Stomach (tissue), 4 donors: ENCODE measurements at regions not wholly inside any gene's neighbourhood (a gene's known extent, or its start where the extent isn't known, plus 50 kb on each side); places are given as distances from the start of the nearest gene placed in this dataset.

ENCODE experiments used
- EP300 ChIP-seq: sonication (generic); formaldehyde crosslinking; IDR thresholded peaks from one replicate; pipeline ENCODE4 v1.6.1; 2017; ENCODE audit warnings: antibody characterized with exemption
- POLR2A ChIP-seq, 4 donors: fragments of 450-650 bp; IDR thresholded peaks; one replicate each; pipeline ENCODE4 v1.6.1; 2016; ENCODE audit warnings: antibody characterized with exemption in 4 of 4, control low read depth in 2 of 4, mild to moderate bottlenecking in 1 of 4, moderate library complexity in 1 of 4
- POLR2AphosphoS5 ChIP-seq, 3 donors: sonication (generic); formaldehyde crosslinking; IDR thresholded peaks; one replicate each; pipeline ENCODE4 v1.6.1; 2016; ENCODE audit warnings: antibody characterized with exemption in 3 of 3
- TF ChIP-seq, protein P1 (sequence below), 7 experiments: fragments of 450-650 bp in 4 of 7; fragments of 200-600 bp in 3 of 7; sonication (generic) in 3 of 7; IDR thresholded peaks; one replicate each; pipeline ENCODE4 v1.5.1; 2016 to 2019; ENCODE audit warnings: antibody characterized with exemption in 7 of 7, control low read depth in 2 of 7, mild to moderate bottlenecking in 1 of 7

- TF ChIP-seq EP300: no peak
- TF ChIP-seq, protein P1, sequence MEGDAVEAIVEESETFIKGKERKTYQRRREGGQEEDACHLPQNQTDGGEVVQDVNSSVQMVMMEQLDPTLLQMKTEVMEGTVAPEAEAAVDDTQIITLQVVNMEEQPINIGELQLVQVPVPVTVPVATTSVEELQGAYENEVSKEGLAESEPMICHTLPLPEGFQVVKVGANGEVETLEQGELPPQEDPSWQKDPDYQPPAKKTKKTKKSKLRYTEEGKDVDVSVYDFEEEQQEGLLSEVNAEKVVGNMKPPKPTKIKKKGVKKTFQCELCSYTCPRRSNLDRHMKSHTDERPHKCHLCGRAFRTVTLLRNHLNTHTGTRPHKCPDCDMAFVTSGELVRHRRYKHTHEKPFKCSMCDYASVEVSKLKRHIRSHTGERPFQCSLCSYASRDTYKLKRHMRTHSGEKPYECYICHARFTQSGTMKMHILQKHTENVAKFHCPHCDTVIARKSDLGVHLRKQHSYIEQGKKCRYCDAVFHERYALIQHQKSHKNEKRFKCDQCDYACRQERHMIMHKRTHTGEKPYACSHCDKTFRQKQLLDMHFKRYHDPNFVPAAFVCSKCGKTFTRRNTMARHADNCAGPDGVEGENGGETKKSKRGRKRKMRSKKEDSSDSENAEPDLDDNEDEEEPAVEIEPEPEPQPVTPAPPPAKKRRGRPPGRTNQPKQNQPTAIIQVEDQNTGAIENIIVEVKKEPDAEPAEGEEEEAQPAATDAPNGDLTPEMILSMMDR (IDR thresholded peaks at IDR 0.05): no peak
- TF ChIP-seq POLR2AphosphoS5 (IDR thresholded peaks at IDR 0.05): no peak
- no peak for TF ChIP-seq POLR2A (IDR thresholded peaks at IDR 0.05)
These were observed 127.6 kb upstream of the C11orf58 start for GRCh38 chr11:16610738-16611388.
